ENCODE measurements at regions not wholly inside any gene's neighbourhood (a gene's known extent, or its start where the extent isn't known, plus 50 kb on each side); places are given as distances from the start of the nearest gene placed in this dataset.

- TF ChIP-seq CTCF (conservative IDR thresholded peaks at IDR 0.05; ENCODE audit: low read length) = no peak
- peak; percentile 97 for DNase-seq (ENCODE audit: low read depth)
These were observed 183.7 kb downstream of the CD109 start for GRCh38 chr6:73879501-73880293.

GRCh38 chr6:73878403-73878802, 182.4 kb downstream of the CD109 start:
- no peak for TF ChIP-seq CTCF (conservative IDR thresholded peaks at IDR 0.05; ENCODE audit: low read length)
- H3K4me3 ChIP-seq (ENCODE audit: low read length) = no peak overlapping the region
- DNase-seq (ENCODE audit: low read depth) = peak; percentile 61

More at GRCh38 chr6:73879501-73880293, 183.7 kb downstream of the CD109 start:
- no peak overlapping the region for H3K4me3 ChIP-seq (ENCODE audit: low read length)

All from AG10803 (cell line).